ENCODE measurements at regions not wholly inside any gene's neighbourhood (a gene's known extent, or its start where the extent isn't known, plus 50 kb on each side); places are given as distances from the start of the nearest gene placed in this dataset.

- no TSS peak for BruUV-seq (replicated peaks)
- no peak for ATAC-seq
- intact Hi-C loops (cut with micrococcal nuclease; ENCODE audit: unreplicated experiment) = no loop called here
Observed at GRCh38 chr14:28536889-28537288, 229.7 kb upstream of the FOXG1 start.

GRCh38 chr14:28542040-28542439 lies 224.5 kb upstream of the FOXG1 start:
- Histone ChIP-seq H3K27ac (ENCODE audit: low read length) (no peak overlapping the region), H3K27me3 (ENCODE audit: control insufficient read depth, insufficient read depth, low read length) (no peaks in the 10 kb centered on the region), H3K9me3 (ENCODE audit: control insufficient read depth, insufficient read depth, low read depth, low read length) (no peaks in the 10 kb centered on the region), H3K4me1 (ENCODE audit: control insufficient read depth, insufficient read depth, low read length) (no peaks in the 10 kb centered on the region), H3K36me3 (ENCODE audit: control insufficient read depth, insufficient read depth, low read length) (no peaks in the 10 kb centered on the region), H3K4me3 (ENCODE audit: low read depth in 2 of 2, low read length in 2 of 2) (no peak overlapping the region)
- no TSS peak for BruUV-seq (replicated peaks)
- in situ Hi-C loops (cut with HindIII; ENCODE audit: low pct_unique_long_range_greater_than_20kb, low sequenced_read_pairs) = no loop called here
- DNase-seq (ENCODE audit: low read depth, low spot score) = no peak
- no peak for TF ChIP-seq REST (IDR thresholded peaks at IDR 0.05; ENCODE audit: insufficient read depth in 1 of 2, low read depth in 2 of 2, low read length in 1 of 2)
- CTCF ChIA-PET = interaction anchor here (0.6 kb wide), 1 partner anchor 13 kb away, joined by 3 read pairs; no protein-coding TSS in a partner anchor
- no peak for ATAC-seq
- intact Hi-C loops (cut with micrococcal nuclease; ENCODE audit: unreplicated experiment) = no loop called here
- POLR2A ChIA-PET = no interaction called here

More at GRCh38 chr14:28536889-28537288, 229.7 kb upstream of the FOXG1 start:
- in situ Hi-C loops (cut with HindIII; ENCODE audit: low pct_unique_long_range_greater_than_20kb, low sequenced_read_pairs) = no loop called here
- no peaks in the 10 kb centered on the region for H3K27me3 ChIP-seq (ENCODE audit: control insufficient read depth, insufficient read depth, low read length)
- no peaks in the 10 kb centered on the region for H3K36me3 ChIP-seq (ENCODE audit: control insufficient read depth, insufficient read depth, low read length)
- ChIA-PET POLR2A (no interaction called here), CTCF (no interaction called here)
- H3K4me1 ChIP-seq (ENCODE audit: control insufficient read depth, insufficient read depth, low read length) = no peaks in the 10 kb centered on the region
- TF ChIP-seq TCF7L2 (IDR thresholded peaks at IDR 0.05; ENCODE audit: low read depth, low read length) (no peak), POLR2AphosphoS5 (IDR thresholded peaks at IDR 0.05; ENCODE audit: low read depth, low read length) (no peak), REST (IDR thresholded peaks at IDR 0.05; ENCODE audit: insufficient read depth in 1 of 2, low read depth in 2 of 2, low read length in 1 of 2) (no peak), CTCF (IDR thresholded peaks at IDR 0.05) (no peak), SIN3A (IDR thresholded peaks at IDR 0.05; ENCODE audit: borderline replicate concordance, insufficient read depth, low read depth, low read length) (no peak)
- H3K4me3 ChIP-seq (ENCODE audit: low read depth in 2 of 2, low read length in 2 of 2) = no peak overlapping the region
- H3K9me3 ChIP-seq (ENCODE audit: control insufficient read depth, insufficient read depth, low read depth, low read length) = no peaks in the 10 kb centered on the region
- no peak overlapping the region for H3K27ac ChIP-seq (ENCODE audit: low read length)
- no peak for DNase-seq (ENCODE audit: low read depth, low spot score)
